ENCODE measurements at regions not wholly inside any gene's neighbourhood (a gene's known extent, or its start where the extent isn't known, plus 50 kb on each side); places are given as distances from the start of the nearest gene placed in this dataset.

DNA sequence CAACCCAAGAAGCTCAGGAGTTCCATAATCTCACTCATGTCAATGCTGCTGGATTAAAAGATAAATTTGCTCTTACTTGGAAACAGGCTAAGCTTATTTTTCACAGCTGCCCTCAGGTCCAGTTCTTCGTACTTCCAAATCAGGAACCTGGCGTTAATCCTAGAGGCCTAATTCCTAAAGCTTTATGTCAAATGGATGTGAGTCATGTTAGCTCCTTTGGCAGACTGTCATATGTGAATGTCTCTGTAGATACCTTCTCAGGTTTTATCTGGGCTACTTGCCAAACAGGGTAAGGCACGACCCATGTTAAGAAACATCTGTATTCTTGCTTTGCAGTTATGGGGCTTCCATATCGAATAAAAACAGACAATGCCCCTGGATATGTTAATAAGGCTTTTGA lies 504.6 kb downstream of the ALG10 start:
- no peak for DNase-seq (ENCODE audit: low read depth)

GRCh38 chr12:34547276-34547675 lies 525.0 kb downstream of the ALG10 start:
- DNase-seq (ENCODE audit: low read depth), result no peak

DNA sequence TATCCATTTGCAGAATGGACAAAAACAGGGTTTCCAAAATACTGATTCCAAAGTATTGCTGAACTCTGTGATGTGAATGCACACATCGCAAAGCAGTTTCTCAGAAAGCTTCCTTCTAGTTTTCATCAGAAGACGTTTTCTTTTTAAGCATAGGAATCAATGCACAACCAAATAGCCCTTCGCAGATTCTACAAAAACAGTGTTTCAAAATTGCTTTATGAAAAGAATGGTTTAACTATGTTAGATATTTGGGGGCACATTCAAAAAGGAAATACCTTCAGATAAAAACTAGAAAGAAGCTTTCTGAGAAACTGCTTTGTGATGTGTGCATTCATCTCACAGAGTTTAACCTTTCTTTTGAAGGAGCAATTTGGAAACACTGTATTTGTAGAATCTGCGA lies 569.7 kb downstream of the ALG10 start:
- no peak for DNase-seq (ENCODE audit: low read depth)

- DNase-seq (ENCODE audit: low read depth), result no peak
These were observed 573.7 kb downstream of the ALG10 start for GRCh38 chr12:34595749-34596733.

DNA sequence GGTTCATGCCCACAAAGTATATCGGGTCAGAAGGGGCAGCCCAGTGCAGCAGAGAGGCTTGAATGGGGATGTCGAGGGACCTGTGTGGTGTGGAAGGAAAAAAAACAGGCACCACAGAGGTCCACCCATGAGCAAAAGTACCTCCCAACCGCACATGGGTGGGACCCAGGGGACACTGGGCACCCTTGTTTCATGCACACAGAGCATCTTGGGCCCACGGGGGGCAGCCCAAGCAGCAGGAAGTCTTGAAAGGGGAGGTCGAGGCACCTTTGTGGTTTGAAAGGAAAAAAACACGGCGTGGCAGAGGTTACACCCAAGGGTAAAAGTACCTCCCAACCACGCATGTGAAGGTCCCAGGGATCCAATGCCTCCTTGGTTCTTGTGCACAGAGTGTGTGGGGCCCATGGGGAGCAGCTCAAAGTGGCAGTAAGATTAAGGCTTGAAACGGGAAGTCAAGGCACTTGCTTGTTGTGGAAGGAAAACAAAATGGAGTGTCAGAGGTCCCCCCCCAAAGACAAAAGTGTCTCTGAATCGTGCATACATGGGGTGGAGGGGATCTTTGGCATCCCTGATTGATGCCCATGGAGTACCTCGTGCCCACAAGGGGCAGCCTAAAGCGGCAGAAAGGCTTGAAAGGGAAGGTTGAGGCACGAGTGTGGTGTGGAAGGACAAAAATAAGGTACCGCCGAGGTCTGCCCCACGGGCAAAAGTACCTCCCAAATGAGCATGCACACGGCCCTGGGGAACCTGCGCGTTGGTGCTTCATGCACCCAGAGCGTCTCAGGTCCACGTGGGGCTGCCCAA lies 575.5 kb downstream of the ALG10 start:
- no peak for DNase-seq (ENCODE audit: low read depth)

GRCh38 chr12:34598352-34598827 lies 576.1 kb downstream of the ALG10 start:
- DNase-seq (ENCODE audit: low read depth), result no peak

GRCh38 chr12:34598851-34599529 lies 576.7 kb downstream of the ALG10 start:
- no peak for DNase-seq (ENCODE audit: low read depth)

DNA sequence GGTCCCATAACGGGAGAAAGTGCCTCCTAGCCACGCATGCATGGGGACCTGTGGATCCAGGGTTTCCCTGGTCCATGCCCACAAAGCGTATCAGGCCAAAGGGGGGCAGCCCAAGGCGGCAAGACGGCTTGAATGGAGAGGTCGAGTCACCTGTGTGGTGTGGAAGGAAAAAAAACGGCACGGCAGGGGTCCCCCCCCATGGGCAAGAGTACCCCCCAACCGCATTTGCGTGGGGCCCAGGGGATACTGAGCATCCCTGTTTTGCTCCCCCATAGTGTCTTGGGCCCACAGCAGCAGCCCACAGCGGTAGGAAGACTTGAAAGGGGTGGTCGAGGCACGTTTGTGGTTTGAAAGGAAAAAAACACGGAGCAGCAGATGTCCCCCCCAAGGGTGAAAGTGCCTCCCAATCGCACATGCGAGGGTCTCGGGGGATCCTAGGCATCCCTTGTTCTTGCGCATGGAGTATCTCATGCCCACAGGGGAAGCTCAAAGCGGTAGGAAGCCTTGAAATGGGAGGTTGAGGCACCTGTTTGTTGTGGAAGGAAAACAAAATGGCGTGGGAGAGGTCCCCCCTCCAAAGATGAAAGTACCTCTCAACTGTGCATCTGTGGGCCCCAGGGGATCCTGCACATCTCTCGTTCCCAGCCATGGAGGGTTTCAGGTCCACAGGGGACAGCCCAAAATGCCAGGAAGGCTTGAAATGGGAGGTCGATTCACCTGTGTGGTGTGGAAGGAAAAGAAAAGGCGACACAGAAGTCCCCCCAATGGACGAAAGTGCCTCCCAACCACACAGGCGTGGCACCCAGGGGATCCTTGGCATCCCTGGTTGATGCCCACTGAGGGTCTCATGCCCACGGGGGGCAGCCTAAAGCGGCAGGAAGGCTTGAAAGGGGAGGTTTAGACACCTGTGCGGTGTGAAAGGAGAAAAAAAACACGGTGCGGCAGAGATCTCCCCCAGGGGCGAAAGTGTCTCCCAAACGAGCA lies 577.5 kb downstream of the ALG10 start:
- no peak for DNase-seq (ENCODE audit: low read depth)

- no peak for DNase-seq (ENCODE audit: low read depth)
These were observed 578.5 kb downstream of the ALG10 start for GRCh38 chr12:34600592-34601462.

GRCh38 chr12:34601689-34602088 lies 579.4 kb downstream of the ALG10 start:
- DNase-seq (ENCODE audit: low read depth), result no peak

GRCh38 chr12:34602213-34602940 lies 580.1 kb downstream of the ALG10 start:
- no peak for DNase-seq (ENCODE audit: low read depth)

DNA sequence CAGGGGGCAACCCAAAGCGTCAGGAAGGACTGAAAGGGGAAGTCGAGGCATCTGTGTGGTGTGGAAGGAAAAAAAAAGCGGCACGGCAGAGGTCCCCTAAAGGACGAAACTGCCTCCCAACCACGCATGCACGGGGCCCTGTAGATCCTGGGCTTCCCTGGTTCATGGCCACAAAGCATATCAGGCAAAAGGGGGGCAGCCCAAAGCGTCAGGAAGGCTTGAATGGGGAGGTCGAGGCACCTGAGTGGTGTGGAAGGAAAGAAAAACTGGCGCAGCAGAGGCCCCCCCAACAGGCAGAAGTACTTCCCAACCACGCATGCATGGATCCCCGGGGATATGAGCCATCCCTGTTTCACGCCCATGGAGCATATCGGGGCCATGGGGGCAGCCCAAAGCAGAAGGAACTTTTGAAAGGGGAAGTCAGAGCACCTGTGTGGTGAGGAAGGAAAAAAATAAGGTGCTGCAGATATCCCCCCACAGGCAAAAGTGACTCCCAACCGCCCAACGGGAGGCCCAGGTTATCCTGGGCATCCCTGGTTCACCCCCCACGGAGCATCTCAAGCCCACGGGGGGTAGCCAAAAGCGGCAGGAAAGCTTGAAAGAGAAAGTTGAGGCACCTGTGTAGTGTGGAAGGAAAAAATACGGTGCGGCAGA lies 581.2 kb downstream of the ALG10 start:
- no peak for DNase-seq (ENCODE audit: low read depth)

DNA sequence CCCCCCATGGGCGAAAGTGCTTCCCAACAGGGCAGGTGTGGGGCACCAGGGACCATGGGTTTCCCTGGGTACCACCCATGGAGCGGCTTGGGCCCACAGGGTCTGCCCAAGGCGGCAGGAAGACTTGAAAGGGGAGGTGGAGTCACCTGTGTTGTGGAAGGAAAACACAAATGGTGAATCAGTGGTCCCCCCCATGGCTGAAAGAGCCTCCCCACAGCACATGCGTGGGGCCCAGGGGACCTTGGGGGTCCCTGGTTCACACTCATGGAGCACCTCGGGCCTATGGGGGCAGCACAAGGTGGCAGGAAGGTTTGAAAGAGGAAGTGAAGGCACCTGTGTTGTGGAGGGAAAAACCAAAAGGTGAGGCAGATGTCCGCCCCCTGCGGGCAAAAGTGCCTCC lies 581.9 kb downstream of the ALG10 start:
- no peak for DNase-seq (ENCODE audit: low read depth)

GRCh38 chr12:34604631-34605509 lies 582.6 kb downstream of the ALG10 start:
- no peak for DNase-seq (ENCODE audit: low read depth)

- DNase-seq (ENCODE audit: low read depth), result no peak
These were observed 583.2 kb downstream of the ALG10 start for GRCh38 chr12:34605510-34605887.

DNA sequence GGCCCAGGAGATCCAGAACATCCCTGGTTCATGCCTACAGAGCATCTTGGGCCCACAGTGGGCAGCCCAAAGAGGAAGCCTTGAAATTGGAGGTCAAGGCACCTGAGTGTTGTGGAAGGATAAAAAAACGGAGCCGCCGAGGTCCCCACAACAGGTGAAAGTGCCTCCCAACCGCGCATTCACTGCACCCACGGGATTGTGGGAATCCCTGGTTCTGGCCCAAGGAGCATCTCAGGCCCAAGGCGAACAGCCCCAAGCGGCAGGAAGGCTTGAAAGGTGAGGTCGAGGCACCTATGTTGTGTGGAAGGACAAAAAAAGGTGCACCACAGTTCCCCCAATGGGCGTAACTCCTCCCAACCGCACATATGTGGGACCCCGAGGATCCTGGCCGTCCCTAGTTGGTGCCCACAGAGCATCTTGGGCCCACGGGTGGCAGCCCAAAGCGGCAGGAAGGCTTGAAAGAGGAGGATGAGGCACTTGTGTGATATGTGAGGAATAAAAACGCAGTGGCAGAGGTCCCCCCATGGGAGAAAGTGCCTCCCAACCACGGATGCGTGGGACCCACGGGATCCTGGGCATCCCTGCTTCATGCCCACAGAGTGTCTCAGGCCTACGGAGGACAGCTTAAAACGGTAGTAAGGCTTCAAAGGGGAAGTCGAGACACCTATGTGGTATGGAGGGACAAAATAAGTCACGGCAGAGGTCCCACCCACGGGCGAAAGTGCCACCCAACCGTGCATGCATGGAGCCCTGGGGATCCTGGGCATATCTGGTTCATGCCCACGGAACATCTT lies 583.9 kb downstream of the ALG10 start:
- DNase-seq (ENCODE audit: low read depth), result no peak

Data from myocyte (in vitro differentiated cells).